ENCODE measurements at regions not wholly inside any gene's neighbourhood (a gene's known extent, or its start where the extent isn't known, plus 50 kb on each side); places are given as distances from the start of the nearest gene placed in this dataset.
A peak's percentile ranks its signal among the peaks of the same experiment; 100 is the strongest.
"Not testable (repeated sequence)": the region's sequence is repeated elsewhere in the genome, so short reads cannot be mapped to it uniquely, and the experiment has no call there.

DNA sequence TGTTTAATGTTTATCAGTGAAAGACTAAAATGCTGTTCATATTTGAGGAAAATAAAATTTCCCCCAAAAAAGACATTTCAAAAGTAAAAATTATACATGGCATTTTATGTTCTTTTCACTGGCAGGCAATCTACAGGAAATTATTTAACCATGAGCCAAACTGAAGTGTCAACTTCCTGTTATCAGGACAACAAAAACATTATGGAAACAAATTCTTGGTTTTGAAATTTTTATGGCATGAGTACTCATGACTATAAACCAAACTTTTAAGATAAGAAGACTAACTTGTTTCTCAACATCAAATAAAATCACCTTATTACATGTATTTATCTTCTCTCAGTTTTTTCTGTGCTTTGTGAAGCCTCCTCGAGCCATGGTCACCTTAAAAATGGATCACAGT, 698.6 kb downstream of the LTN1 start:
- peaks cover 0 to 7% (median 0%) of the 10 kb centered on the region in 5 experiments for H3K9me3 ChIP-seq (ENCODE audit: control extremely low read depth in 1 of 5, control insufficient read depth in 4 of 5, insufficient read depth in 2 of 5, low read depth in 1 of 5, low read length in 4 of 5)
- WGBS (ENCODE audit: insufficient coverage) = no CpG with 5 or more reads among the region's 1 CpG
- no peak for DNase-seq
- ChIA-PET CTCF (no interaction called here), POLR2A (no interaction called here)
- H3K27me3 ChIP-seq (replicated peaks in 2 of 5; ENCODE audit: control insufficient read depth in 4 of 5, insufficient read depth in 5 of 5, low read length in 4 of 5) = no peaks in the 10 kb centered on the region
- no peaks in the 10 kb centered on the region for H3K36me3 ChIP-seq (ENCODE audit: control insufficient read depth in 4 of 4, insufficient read depth in 4 of 4, low read length in 3 of 4)
- H3K4me3 ChIP-seq (ENCODE audit: control insufficient read depth in 1 of 7, extremely low read depth in 1 of 7, insufficient read depth in 4 of 7, low read depth in 2 of 7, low read length in 6 of 7) = no peak overlapping the region
- H3K4me1 ChIP-seq (ENCODE audit: control extremely low read depth in 1 of 4, control insufficient read depth in 4 of 4, insufficient read depth in 4 of 4, low read length in 3 of 4) = peaks cover 0 to 3% (median 0%) of the 10 kb centered on the region in 4 experiments
- no peak overlapping the region for H3K27ac ChIP-seq (ENCODE audit: insufficient read depth in 1 of 2, low read depth in 1 of 2, low read length in 2 of 2, poor library complexity in 1 of 2, severe bottlenecking in 2 of 2)

DNA sequence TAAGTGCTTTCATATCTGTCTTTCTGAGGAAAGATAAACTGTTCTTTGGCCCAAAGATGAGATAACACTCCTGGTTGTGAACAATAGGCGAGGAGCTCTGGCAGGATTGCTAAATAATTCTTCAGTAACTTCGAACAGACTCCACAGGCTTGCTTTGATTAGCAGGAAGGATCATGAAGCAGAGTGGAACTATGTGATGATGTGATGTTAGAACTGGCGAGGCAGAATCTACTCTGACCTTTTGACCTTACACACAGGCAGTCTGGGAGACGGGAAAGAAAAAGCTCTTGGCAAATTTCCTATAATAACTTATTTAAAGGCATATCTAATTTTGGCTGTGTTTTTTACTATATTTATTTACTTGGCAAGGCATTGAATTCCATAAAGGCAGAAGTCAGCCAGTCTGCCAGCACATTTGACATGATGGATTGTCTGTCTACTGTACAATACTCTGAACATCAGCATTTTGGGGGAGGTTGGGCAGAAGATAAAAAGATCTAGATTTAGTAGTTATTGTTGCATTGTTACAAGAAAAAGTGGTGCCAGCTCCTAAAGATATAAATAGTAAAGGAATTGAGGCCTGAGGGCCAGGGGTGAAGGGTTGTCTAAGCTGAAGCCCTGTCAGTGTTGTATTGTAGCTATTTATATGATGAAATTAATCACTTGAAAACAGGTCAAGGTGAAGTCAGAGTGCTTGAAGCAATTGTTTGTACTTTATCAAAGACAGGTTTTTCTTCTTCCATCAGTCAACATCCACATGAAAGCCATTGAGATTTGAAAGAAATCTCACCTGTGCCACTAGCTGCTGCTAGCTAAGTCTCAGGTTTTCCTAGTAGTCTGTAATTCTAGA, 708.8 kb downstream of the LTN1 start:
- WGBS (ENCODE audit: insufficient coverage) = no CpG with 5 or more reads among the region's 4 CpGs
- CTCF ChIA-PET = no interaction called here
- Histone ChIP-seq H3K27ac (ENCODE audit: insufficient read depth in 1 of 2, low read depth in 1 of 2, low read length in 2 of 2, poor library complexity in 1 of 2, severe bottlenecking in 2 of 2) (no peak overlapping the region), H3K36me3 (ENCODE audit: control insufficient read depth in 4 of 4, insufficient read depth in 4 of 4, low read length in 3 of 4) (no peaks in the 10 kb centered on the region), H3K4me3 (ENCODE audit: control insufficient read depth in 1 of 7, extremely low read depth in 1 of 7, insufficient read depth in 4 of 7, low read depth in 2 of 7, low read length in 6 of 7) (no peak overlapping the region), H3K9me3 (ENCODE audit: control extremely low read depth in 1 of 5, control insufficient read depth in 4 of 5, insufficient read depth in 2 of 5, low read depth in 1 of 5, low read length in 4 of 5) (peaks cover 0 to 2% (median 0%) of the 10 kb centered on the region in 5 experiments), H3K4me1 (ENCODE audit: control extremely low read depth in 1 of 4, control insufficient read depth in 4 of 4, insufficient read depth in 4 of 4, low read length in 3 of 4) (no peaks in the 10 kb centered on the region), H3K27me3 (replicated peaks in 2 of 5; ENCODE audit: control insufficient read depth in 4 of 5, insufficient read depth in 5 of 5, low read length in 4 of 5) (no peaks in the 10 kb centered on the region)
- POLR2A ChIA-PET = interaction anchor here (0.7 kb wide), 1 partner anchor 45 kb away, joined by 7 read pairs; no protein-coding TSS in a partner anchor
- DNase-seq = no peak

DNA sequence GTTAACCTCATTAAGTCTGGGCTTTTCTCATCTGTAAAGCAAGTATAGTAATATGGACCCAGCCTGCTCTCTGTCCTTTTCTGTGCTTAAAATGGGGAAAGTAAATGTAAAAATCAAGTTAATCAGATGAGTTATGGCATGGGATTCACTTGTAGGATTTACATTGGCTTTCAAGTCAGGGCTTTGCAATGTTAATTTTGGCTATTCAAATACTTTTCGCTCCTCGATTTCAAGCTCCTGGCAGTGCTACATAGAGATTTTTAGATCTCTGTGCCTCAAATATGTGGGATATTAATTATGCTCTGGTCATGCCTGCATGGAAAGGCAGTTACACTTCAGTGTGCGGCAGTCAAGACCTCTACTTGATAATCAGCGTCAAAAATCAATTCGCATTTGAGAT, 709.8 kb downstream of the LTN1 start:
- POLR2A ChIA-PET = no interaction called here
- Histone ChIP-seq H3K36me3 (ENCODE audit: control insufficient read depth in 4 of 4, insufficient read depth in 4 of 4, low read length in 3 of 4) (no peaks in the 10 kb centered on the region), H3K9me3 (ENCODE audit: control extremely low read depth in 1 of 5, control insufficient read depth in 4 of 5, insufficient read depth in 2 of 5, low read depth in 1 of 5, low read length in 4 of 5) (peaks cover 0 to 2% (median 0%) of the 10 kb centered on the region in 5 experiments), H3K27me3 (replicated peaks in 2 of 5; ENCODE audit: control insufficient read depth in 4 of 5, insufficient read depth in 5 of 5, low read length in 4 of 5) (peaks cover 0 to 2% (median 0%) of the 10 kb centered on the region in 5 experiments), H3K27ac (ENCODE audit: insufficient read depth in 1 of 2, low read depth in 1 of 2, low read length in 2 of 2, poor library complexity in 1 of 2, severe bottlenecking in 2 of 2) (no peak overlapping the region), H3K4me3 (ENCODE audit: control insufficient read depth in 1 of 7, extremely low read depth in 1 of 7, insufficient read depth in 4 of 7, low read depth in 2 of 7, low read length in 6 of 7) (no peak overlapping the region), H3K4me1 (ENCODE audit: control extremely low read depth in 1 of 4, control insufficient read depth in 4 of 4, insufficient read depth in 4 of 4, low read length in 3 of 4) (no peaks in the 10 kb centered on the region)
- DNase-seq = no peak
- no CpG with 5 or more reads among the region's 5 CpGs for WGBS (ENCODE audit: insufficient coverage)
- CTCF ChIA-PET = no interaction called here

DNA sequence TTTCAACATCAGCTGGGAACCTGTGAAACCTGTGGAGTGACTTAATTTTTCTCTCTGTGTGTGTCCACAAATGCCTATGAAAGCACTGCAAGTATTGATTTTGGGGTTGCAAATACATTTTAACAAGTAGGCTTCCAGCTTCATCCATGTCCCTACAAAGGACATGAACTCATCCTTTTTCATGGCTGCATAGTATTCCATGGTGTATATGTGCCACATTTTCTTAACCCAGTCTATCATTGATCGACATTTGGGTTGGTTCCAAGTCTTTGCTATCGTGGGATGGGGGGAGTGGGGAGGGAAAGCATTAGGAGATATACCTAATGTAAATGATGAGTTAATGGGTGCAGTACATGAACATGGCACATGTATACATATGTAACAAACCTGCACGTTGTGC, 711.3 kb downstream of the LTN1 start:
- H3K36me3 ChIP-seq (ENCODE audit: control insufficient read depth in 4 of 4, insufficient read depth in 4 of 4, low read length in 3 of 4); CTCF ChIA-PET; H3K4me1 ChIP-seq (ENCODE audit: control extremely low read depth in 1 of 4, control insufficient read depth in 4 of 4, insufficient read depth in 4 of 4, low read length in 3 of 4); DNase-seq; H3K27ac ChIP-seq (ENCODE audit: insufficient read depth in 1 of 2, low read depth in 1 of 2, low read length in 2 of 2, poor library complexity in 1 of 2, severe bottlenecking in 2 of 2); H3K9me3 ChIP-seq (ENCODE audit: control extremely low read depth in 1 of 5, control insufficient read depth in 4 of 5, insufficient read depth in 2 of 5, low read depth in 1 of 5, low read length in 4 of 5); H3K27me3 ChIP-seq (replicated peaks in 2 of 5; ENCODE audit: control insufficient read depth in 4 of 5, insufficient read depth in 5 of 5, low read length in 4 of 5); H3K4me3 ChIP-seq (ENCODE audit: control insufficient read depth in 1 of 7, extremely low read depth in 1 of 7, insufficient read depth in 4 of 7, low read depth in 2 of 7, low read length in 6 of 7); POLR2A ChIA-PET: not testable (repeated sequence)
- WGBS (ENCODE audit: insufficient coverage) = no CpG with 5 or more reads among the region's 3 CpGs

DNA sequence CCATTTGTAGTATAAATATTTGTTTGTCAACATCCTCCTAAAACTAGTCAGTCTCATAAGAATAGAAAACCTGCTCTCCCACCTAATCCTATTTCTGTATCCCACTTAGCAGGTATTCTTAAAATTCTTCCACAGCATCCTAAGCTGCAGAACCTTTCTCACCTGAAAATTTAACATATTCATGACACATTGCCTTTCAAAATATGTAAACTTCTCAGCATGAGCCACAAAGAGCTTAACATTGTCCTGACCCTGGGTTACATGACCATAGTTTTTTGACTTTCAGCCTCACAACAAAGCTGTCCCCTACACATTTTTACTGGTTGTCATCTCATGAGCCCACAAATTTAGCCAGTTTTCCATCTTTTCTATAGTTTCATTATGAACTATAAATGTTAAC, 712.1 kb downstream of the LTN1 start:
- H3K27me3 ChIP-seq (replicated peaks in 2 of 5; ENCODE audit: control insufficient read depth in 4 of 5, insufficient read depth in 5 of 5, low read length in 4 of 5) = peaks cover 0 to 2% (median 0%) of the 10 kb centered on the region in 5 experiments
- no peak for DNase-seq
- H3K36me3 ChIP-seq (ENCODE audit: control insufficient read depth in 4 of 4, insufficient read depth in 4 of 4, low read length in 3 of 4) = no peaks in the 10 kb centered on the region
- no peaks in the 10 kb centered on the region for H3K4me1 ChIP-seq (ENCODE audit: control extremely low read depth in 1 of 4, control insufficient read depth in 4 of 4, insufficient read depth in 4 of 4, low read length in 3 of 4)
- H3K27ac ChIP-seq (ENCODE audit: insufficient read depth in 1 of 2, low read depth in 1 of 2, low read length in 2 of 2, poor library complexity in 1 of 2, severe bottlenecking in 2 of 2) = no peak overlapping the region
- POLR2A ChIA-PET = no interaction called here
- H3K4me3 ChIP-seq (ENCODE audit: control insufficient read depth in 1 of 7, extremely low read depth in 1 of 7, insufficient read depth in 4 of 7, low read depth in 2 of 7, low read length in 6 of 7) = no peak overlapping the region
- CTCF ChIA-PET = no interaction called here
- no peaks in the 10 kb centered on the region for H3K9me3 ChIP-seq (ENCODE audit: control extremely low read depth in 1 of 5, control insufficient read depth in 4 of 5, insufficient read depth in 2 of 5, low read depth in 1 of 5, low read length in 4 of 5)

DNA sequence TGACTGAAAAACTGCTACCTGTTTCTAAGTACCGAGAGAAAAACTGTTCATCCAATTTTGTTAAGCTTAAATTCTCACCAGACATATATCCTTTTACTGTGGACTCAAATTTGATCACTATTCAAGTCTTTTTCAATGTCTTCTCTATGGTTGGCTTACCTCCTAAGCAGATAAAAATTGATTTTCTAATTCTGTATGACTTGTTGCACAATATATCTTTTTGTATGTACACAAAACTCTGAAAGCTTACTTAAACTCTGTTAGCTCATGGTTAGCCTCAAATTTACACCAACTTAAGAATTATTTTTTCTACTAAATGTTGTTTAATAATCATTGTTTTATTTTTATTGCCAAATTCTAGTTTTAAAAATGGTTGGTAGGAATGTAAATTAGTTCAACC, 715.4 kb downstream of the LTN1 start:
- Histone ChIP-seq H3K9me3 (ENCODE audit: control extremely low read depth in 1 of 5, control insufficient read depth in 4 of 5, insufficient read depth in 2 of 5, low read depth in 1 of 5, low read length in 4 of 5) (no peaks in the 10 kb centered on the region), H3K4me1 (ENCODE audit: control extremely low read depth in 1 of 4, control insufficient read depth in 4 of 4, insufficient read depth in 4 of 4, low read length in 3 of 4) (no peaks in the 10 kb centered on the region), H3K27me3 (replicated peaks in 2 of 5; ENCODE audit: control insufficient read depth in 4 of 5, insufficient read depth in 5 of 5, low read length in 4 of 5) (peaks cover 0 to 2% (median 0%) of the 10 kb centered on the region in 5 experiments), H3K36me3 (ENCODE audit: control insufficient read depth in 4 of 4, insufficient read depth in 4 of 4, low read length in 3 of 4) (no peaks in the 10 kb centered on the region), H3K27ac (ENCODE audit: insufficient read depth in 1 of 2, low read depth in 1 of 2, low read length in 2 of 2, poor library complexity in 1 of 2, severe bottlenecking in 2 of 2) (no peak overlapping the region), H3K4me3 (ENCODE audit: control insufficient read depth in 1 of 7, extremely low read depth in 1 of 7, insufficient read depth in 4 of 7, low read depth in 2 of 7, low read length in 6 of 7) (no peak overlapping the region)
- CTCF ChIA-PET = no interaction called here
- WGBS (ENCODE audit: insufficient coverage) = 100% methylated on average over 1 of the region's 1 CpG
- no peak for DNase-seq
- POLR2A ChIA-PET = no interaction called here

DNA sequence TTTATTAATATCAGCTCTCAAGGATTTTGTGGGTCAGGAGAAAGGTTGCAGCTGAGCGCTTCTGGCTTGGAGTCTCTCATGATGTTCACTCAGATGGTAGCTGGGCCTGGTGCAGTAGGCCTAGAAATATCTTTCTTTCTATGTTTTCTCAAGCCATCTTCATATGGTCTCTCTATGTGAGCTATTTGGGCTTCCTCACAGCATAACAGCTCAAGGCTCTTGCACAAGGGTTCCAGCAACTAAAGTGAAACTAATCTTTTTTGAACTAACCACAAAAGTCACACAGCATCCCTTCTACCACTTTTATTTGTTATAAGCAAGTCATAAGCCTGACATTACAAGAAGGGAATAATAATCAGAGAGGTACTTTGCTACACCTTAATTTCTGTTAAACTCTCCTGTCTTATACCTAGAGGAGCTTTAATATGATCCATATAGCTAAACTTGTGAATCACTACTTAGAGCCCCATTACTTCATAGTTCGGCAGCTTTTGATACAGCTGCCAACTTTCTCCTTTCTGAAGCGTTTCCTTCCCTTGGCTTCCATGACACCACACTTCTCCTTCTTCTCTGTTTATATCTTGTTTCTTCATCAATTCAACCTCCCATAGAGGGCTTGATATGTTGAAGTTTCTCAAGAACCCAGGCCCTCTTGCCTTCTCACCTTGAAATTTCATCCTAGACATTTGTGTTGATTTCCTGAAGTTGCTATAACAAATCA, 720.2 kb downstream of the LTN1 start:
- H3K4me1 ChIP-seq (ENCODE audit: control extremely low read depth in 1 of 4, control insufficient read depth in 4 of 4, insufficient read depth in 4 of 4, low read length in 3 of 4) = no peaks in the 10 kb centered on the region
- POLR2A ChIA-PET = no interaction called here
- no peaks in the 10 kb centered on the region for H3K9me3 ChIP-seq (ENCODE audit: control extremely low read depth in 1 of 5, control insufficient read depth in 4 of 5, insufficient read depth in 2 of 5, low read depth in 1 of 5, low read length in 4 of 5)
- H3K27me3 ChIP-seq (replicated peaks in 2 of 5; ENCODE audit: control insufficient read depth in 4 of 5, insufficient read depth in 5 of 5, low read length in 4 of 5) = no peaks in the 10 kb centered on the region
- DNase-seq = peak in 1 of 3 donors; percentile 7
- no peak overlapping the region for H3K27ac ChIP-seq (ENCODE audit: insufficient read depth in 1 of 2, low read depth in 1 of 2, low read length in 2 of 2, poor library complexity in 1 of 2, severe bottlenecking in 2 of 2)
- 94% methylated on average over 3 of the region's 3 CpGs for WGBS (ENCODE audit: insufficient coverage)
- H3K36me3 ChIP-seq (ENCODE audit: control insufficient read depth in 4 of 4, insufficient read depth in 4 of 4, low read length in 3 of 4) = no peaks in the 10 kb centered on the region
- CTCF ChIA-PET = no interaction called here
- H3K4me3 ChIP-seq (ENCODE audit: control insufficient read depth in 1 of 7, extremely low read depth in 1 of 7, insufficient read depth in 4 of 7, low read depth in 2 of 7, low read length in 6 of 7) = no peak overlapping the region

Measured in common myeloid progenitor, CD34-positive (primary cell).